K562 (cell line): ENCODE measurements at regions not wholly inside any gene's neighbourhood (a gene's known extent, or its start where the extent isn't known, plus 50 kb on each side); places are given as distances from the start of the nearest gene placed in this dataset.

Experiments used
- ATAC-seq: fragments of 200-7000 bp; cut with Tn5 transposase; 3 replicates; pipeline ENCODE4 v1.9.1; 2020; ENCODE audit warnings: moderate library complexity
- BruUV-seq: library from RNA; stranded (reverse); fragments of 400-500 nt; replicated peaks from 2 replicates; lab custom pipeline; 2021; lab: Mats Ljungman, UMichigan
- CTCF ChIA-PET: fragments of 300-600 bp; formaldehyde crosslinking; extraction: SDS; loops from one replicate; lab custom pipeline; 2021; ENCODE audit warnings: low intra/inter-chr PET ratio; lab: Yijun Ruan, JAX
- POLR2A ChIA-PET: fragments of 300-600, 350-650 bp; sonication (Branson Sonifier 250); formaldehyde crosslinking; extraction: SDS; loops from one replicate; lab custom pipeline; 2021; ENCODE audit warnings: antibody characterized with exemption, inconsistent platforms; lab: Yijun Ruan, JAX
- DNase-seq, 4 experiments: peaks; one replicate each; pipeline versions ENCODE4 v3.0.0 to v3.0.0-alpha.2; 2011 to 2018; ENCODE audit warnings: low spot score in 3 of 4, mixed read lengths in 3 of 4; ENCODE audit errors: extremely low read depth in 1 of 4
- FAIRE-seq: peaks from 2 replicates; lab custom pipeline; 2011; peaks lifted over from hg19 to GRCh38; lab: Jason Lieb, UNC
- H2AFZ ChIP-seq: 2 replicates; pipeline ENCODE4 v1.6.0; 2011; ENCODE audit warnings: low read depth, low read length, control low read depth, inconsistent platforms
- H3K27ac ChIP-seq: fragments of 200-600 bp; 3 replicates; pipeline ENCODE4 v1.8.0; 2011; ENCODE audit warnings: low read depth, mild to moderate bottlenecking, control low read depth, inconsistent platforms, low read length, moderate library complexity, mixed read lengths; ENCODE audit errors: extremely low read depth
- H3K27me3 ChIP-seq, 2 experiments: fragments of 300-600 bp in 1 of 2; 2 replicates in 1 of 2; 3 replicates in 1 of 2; pipeline versions ENCODE4 v1.6.0 to v1.8.0; 2011; ENCODE audit warnings: inconsistent platforms in 2 of 2, low read length in 2 of 2, mild to moderate bottlenecking in 1 of 2, mixed read lengths in 1 of 2, moderate library complexity in 1 of 2; ENCODE audit not compliant: control insufficient read depth in 2 of 2, insufficient read depth in 2 of 2
- H3K36me3 ChIP-seq: fragments of 300-600 bp; 3 replicates; pipeline ENCODE4 v1.8.0; 2011; ENCODE audit warnings: mild to moderate bottlenecking, low read length, inconsistent platforms; ENCODE audit not compliant: control insufficient read depth, insufficient read depth
- H3K4me1 ChIP-seq, 2 experiments: fragments of 200-600 bp in 1 of 2; replicated peaks in 1 of 2; 2 replicates in 1 of 2; 3 replicates in 1 of 2; pipeline versions ENCODE4 v1.5.1 to v1.8.0; 2011; ENCODE audit warnings: inconsistent platforms in 2 of 2, low read length in 2 of 2, mild to moderate bottlenecking in 1 of 2, mixed read lengths in 1 of 2, moderate library complexity in 1 of 2; ENCODE audit not compliant: control insufficient read depth in 2 of 2, insufficient read depth in 2 of 2
- H3K4me2 ChIP-seq: 2 replicates; pipeline ENCODE4 v1.6.1; 2011; ENCODE audit warnings: low read length, control low read depth, inconsistent platforms, mixed read lengths; ENCODE audit not compliant: insufficient read depth
- H3K4me3 ChIP-seq: fragments of 200-600 bp; sonication (generic), shearing (Covaris generic); 2 replicates; pipeline ENCODE4 v1.5.1; 2016; ENCODE audit warnings: control low read depth, inconsistent platforms
- H3K79me2 ChIP-seq: fragments of 200-600 bp; 3 replicates; pipeline ENCODE4 v1.8.0; 2011; ENCODE audit warnings: low read length, inconsistent platforms; ENCODE audit not compliant: control insufficient read depth, insufficient read depth
- H3K9ac ChIP-seq, 2 experiments: 2 replicates each; pipeline versions ENCODE4 v1.6.0 to v1.6.1; 2011; ENCODE audit warnings: low read depth in 2 of 2, low read length in 2 of 2, control low read depth in 1 of 2, inconsistent platforms in 1 of 2, mild to moderate bottlenecking in 1 of 2, mixed read lengths in 1 of 2; ENCODE audit not compliant: insufficient read depth in 1 of 2
- H3K9me1 ChIP-seq: one replicate; pipeline ENCODE4 v1.6.0; 2011; ENCODE audit warnings: inconsistent platforms, mild to moderate bottlenecking, low read length, moderate library complexity; ENCODE audit not compliant: control insufficient read depth, insufficient read depth
- H3K9me3 ChIP-seq: replicated peaks from 2 replicates; pipeline ENCODE4 v1.5.1; 2011; ENCODE audit warnings: low read depth, low read length, inconsistent platforms; ENCODE audit not compliant: control insufficient read depth, insufficient read depth
- H4K20me1 ChIP-seq: replicated peaks from 2 replicates; pipeline ENCODE4 v1.6.1; 2011; ENCODE audit warnings: low read length, inconsistent platforms, mixed read lengths; ENCODE audit not compliant: control insufficient read depth, insufficient read depth
- ARNT ChIP-seq, 2 experiments: fragments of 450-650 bp; IDR thresholded peaks; 2 replicates each; pipeline ENCODE4 v1.6.1; 2016; ENCODE audit warnings: mild to moderate bottlenecking in 1 of 2
- CCAR2 ChIP-seq: fragments of 200-400 bp; formaldehyde crosslinking; IDR thresholded peaks from 2 replicates; pipeline ENCODE4 v1.6.1; 2017; ENCODE audit warnings: mild to moderate bottlenecking, low read depth, low read length
- CXXC5 ChIP-seq: fragments of 250-450 bp; sonication (Bioruptor Pico); IDR thresholded peaks from 2 replicates; pipeline ENCODE4 v1.8.0; 2022; ENCODE audit warnings: inconsistent platforms, mild to moderate bottlenecking, moderate library complexity
- NFYB ChIP-seq: IDR thresholded peaks from 2 replicates; pipeline ENCODE4 v1.6.1; 2011; ENCODE audit warnings: mild to moderate bottlenecking, moderate library complexity; ENCODE audit not compliant: insufficient read length; ENCODE audit errors: extremely low read depth
- RBFOX2 ChIP-seq: fragments of 200-400 bp; formaldehyde crosslinking; IDR thresholded peaks from 2 replicates; pipeline ENCODE4 v1.6.1; 2017; ENCODE audit warnings: low read depth, mild to moderate bottlenecking, low read length, moderate library complexity
- RUNX1 ChIP-seq: sonication (generic); IDR thresholded peaks from 2 replicates; pipeline ENCODE4 v1.6.1; 2016; ENCODE audit warnings: antibody characterized with exemption, low read depth
- SUPT5H ChIP-seq: fragments of 450-650 bp; IDR thresholded peaks from 2 replicates; pipeline ENCODE4 v1.6.1; 2016
- TRIM24 ChIP-seq, 2 experiments: fragments of 450-650 bp; IDR thresholded peaks; 2 replicates each; pipeline ENCODE4 v1.6.1; 2016
- TRIM28 ChIP-seq: fragments of 450-650 bp; IDR thresholded peaks from 2 replicates; pipeline ENCODE4 v1.6.1; 2017
- ZC3H11A ChIP-seq: IDR thresholded peaks from 2 replicates; pipeline ENCODE4 v1.6.1; 2012; ENCODE audit warnings: low read depth, low read length, improper control_type of control experiment
- ZNF695 ChIP-seq: fragments of 450-650 bp; formaldehyde crosslinking; IDR thresholded peaks from 2 replicates; pipeline ENCODE4 v1.4.0; 2020; ENCODE audit warnings: mild to moderate bottlenecking, moderate library complexity
- WGBS: fragments of 100-300 bp; shearing (Covaris generic); methylation state at CpG from one replicate; pipeline ENCODE4 v1.1.6; 2016; ENCODE audit warnings: low coverage, mixed read lengths; ENCODE audit not compliant: insufficient coverage; ENCODE audit errors: missing lambda C conversion rate; 5-methylcytosine and 5-hydroxymethylcytosine counted together
- in situ Hi-C: fragments of 300-500 bp; cut with MboI; formaldehyde crosslinking; loops from 4 replicates; pipeline ENCODE4 v1.15.0; 2018; ENCODE audit warnings: inconsistent platforms, mixed read lengths
- intact Hi-C: fragments of 100-400 bp; cut with micrococcal nuclease; formaldehyde crosslinking; loops from 2 replicates; pipeline ENCODE4 v1.14.2; 2022
- TF ChIP-seq, protein P1 (sequence below): fragments of 150-350 bp; IDR thresholded peaks from 2 replicates; pipeline ENCODE4 v1.6.1; 2014; ENCODE audit warnings: low read depth, mild to moderate bottlenecking, low read length, borderline replicate concordance
- TF ChIP-seq, protein P2 (sequence below): fragments of 250-450 bp; sonication (Bioruptor Pico); IDR thresholded peaks from 2 replicates; pipeline ENCODE4 v1.9.0; 2021; ENCODE audit warnings: mild to moderate bottlenecking
- TF ChIP-seq, protein P3 (sequence below): fragments of 450-650 bp; IDR thresholded peaks from 2 replicates; pipeline ENCODE4 v1.6.1; 2016; ENCODE audit warnings: borderline replicate concordance
- TF ChIP-seq, protein P4 (sequence below): fragments of 450-650 bp; IDR thresholded peaks from 2 replicates; pipeline ENCODE4 v1.7.1; 2018; ENCODE audit warnings: mild to moderate bottlenecking, low read depth; ENCODE audit not compliant: partially characterized antibody

DNA sequence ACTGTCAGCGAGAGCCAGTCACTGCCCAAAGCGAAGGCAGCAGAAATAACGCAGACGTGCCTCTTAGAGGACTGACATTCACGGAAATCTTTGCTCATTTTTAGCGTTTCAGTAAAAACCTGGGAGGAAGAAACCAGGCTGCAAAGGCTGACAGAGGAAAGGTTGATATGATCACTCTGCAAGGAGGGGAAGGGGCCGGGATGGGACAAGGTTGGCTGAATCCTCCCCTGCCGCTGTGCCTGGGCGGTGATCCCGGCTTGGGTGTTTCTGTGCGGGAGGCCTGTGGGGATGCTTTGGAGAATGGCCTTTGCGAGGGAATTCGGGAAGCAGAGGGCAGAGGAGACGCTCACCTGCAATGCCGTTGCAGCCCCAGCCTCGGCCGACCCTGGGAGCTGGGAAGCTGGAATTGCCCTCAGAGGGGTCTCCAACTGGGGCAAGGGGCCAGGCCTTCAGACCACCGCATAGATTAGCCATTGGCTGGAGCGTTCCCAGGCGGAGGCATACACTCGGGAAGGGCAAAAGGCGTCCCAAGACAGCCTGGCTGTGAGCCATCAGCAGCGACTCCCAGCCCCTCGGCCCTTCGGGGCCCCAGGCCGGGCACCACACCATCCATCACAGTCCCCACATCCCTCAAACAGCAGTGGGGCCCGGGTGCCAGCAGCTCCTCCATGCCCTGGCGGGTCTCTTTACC, 111.7 kb upstream of the GPC1 start:
- H3K4me3 ChIP-seq: no peak overlapping the region
- no peak for ATAC-seq
- H3K9ac ChIP-seq: no peak overlapping the region
- TF ChIP-seq CXXC5 (CRISPR knock-in tag) (no peak), CCAR2 (no peak), ZNF695 (no peak), RUNX1 (no peak), ZC3H11A (no peak), ARNT (IDR thresholded peaks at IDR 0.05) (no peak), SUPT5H (no peak), RBFOX2 (no peak), NFYB (no peak), TRIM28 (no peak), TRIM24 (IDR thresholded peaks at IDR 0.05) (no peak)
- TF ChIP-seq, protein P1, sequence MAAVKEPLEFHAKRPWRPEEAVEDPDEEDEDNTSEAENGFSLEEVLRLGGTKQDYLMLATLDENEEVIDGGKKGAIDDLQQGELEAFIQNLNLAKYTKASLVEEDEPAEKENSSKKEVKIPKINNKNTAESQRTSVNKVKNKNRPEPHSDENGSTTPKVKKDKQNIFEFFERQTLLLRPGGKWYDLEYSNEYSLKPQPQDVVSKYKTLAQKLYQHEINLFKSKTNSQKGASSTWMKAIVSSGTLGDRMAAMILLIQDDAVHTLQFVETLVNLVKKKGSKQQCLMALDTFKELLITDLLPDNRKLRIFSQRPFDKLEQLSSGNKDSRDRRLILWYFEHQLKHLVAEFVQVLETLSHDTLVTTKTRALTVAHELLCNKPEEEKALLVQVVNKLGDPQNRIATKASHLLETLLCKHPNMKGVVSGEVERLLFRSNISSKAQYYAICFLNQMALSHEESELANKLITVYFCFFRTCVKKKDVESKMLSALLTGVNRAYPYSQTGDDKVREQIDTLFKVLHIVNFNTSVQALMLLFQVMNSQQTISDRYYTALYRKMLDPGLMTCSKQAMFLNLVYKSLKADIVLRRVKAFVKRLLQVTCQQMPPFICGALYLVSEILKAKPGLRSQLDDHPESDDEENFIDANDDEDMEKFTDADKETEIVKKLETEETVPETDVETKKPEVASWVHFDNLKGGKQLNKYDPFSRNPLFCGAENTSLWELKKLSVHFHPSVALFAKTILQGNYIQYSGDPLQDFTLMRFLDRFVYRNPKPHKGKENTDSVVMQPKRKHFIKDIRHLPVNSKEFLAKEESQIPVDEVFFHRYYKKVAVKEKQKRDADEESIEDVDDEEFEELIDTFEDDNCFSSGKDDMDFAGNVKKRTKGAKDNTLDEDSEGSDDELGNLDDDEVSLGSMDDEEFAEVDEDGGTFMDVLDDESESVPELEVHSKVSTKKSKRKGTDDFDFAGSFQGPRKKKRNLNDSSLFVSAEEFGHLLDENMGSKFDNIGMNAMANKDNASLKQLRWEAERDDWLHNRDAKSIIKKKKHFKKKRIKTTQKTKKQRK: no peak
- TF ChIP-seq, protein P2, sequence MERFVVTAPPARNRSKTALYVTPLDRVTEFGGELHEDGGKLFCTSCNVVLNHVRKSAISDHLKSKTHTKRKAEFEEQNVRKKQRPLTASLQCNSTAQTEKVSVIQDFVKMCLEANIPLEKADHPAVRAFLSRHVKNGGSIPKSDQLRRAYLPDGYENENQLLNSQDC: no peak
- TF ChIP-seq, protein P3, sequence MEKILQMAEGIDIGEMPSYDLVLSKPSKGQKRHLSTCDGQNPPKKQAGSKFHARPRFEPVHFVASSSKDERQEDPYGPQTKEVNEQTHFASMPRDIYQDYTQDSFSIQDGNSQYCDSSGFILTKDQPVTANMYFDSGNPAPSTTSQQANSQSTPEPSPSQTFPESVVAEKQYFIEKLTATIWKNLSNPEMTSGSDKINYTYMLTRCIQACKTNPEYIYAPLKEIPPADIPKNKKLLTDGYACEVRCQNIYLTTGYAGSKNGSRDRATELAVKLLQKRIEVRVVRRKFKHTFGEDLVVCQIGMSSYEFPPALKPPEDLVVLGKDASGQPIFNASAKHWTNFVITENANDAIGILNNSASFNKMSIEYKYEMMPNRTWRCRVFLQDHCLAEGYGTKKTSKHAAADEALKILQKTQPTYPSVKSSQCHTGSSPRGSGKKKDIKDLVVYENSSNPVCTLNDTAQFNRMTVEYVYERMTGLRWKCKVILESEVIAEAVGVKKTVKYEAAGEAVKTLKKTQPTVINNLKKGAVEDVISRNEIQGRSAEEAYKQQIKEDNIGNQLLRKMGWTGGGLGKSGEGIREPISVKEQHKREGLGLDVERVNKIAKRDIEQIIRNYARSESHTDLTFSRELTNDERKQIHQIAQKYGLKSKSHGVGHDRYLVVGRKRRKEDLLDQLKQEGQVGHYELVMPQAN: no peak
- TF ChIP-seq, protein P4, sequence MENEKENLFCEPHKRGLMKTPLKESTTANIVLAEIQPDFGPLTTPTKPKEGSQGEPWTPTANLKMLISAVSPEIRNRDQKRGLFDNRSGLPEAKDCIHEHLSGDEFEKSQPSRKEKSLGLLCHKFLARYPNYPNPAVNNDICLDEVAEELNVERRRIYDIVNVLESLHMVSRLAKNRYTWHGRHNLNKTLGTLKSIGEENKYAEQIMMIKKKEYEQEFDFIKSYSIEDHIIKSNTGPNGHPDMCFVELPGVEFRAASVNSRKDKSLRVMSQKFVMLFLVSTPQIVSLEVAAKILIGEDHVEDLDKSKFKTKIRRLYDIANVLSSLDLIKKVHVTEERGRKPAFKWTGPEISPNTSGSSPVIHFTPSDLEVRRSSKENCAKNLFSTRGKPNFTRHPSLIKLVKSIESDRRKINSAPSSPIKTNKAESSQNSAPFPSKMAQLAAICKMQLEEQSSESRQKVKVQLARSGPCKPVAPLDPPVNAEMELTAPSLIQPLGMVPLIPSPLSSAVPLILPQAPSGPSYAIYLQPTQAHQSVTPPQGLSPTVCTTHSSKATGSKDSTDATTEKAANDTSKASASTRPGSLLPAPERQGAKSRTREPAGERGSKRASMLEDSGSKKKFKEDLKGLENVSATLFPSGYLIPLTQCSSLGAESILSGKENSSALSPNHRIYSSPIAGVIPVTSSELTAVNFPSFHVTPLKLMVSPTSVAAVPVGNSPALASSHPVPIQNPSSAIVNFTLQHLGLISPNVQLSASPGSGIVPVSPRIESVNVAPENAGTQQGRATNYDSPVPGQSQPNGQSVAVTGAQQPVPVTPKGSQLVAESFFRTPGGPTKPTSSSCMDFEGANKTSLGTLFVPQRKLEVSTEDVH: no peak
- intact Hi-C loops: no loop called here
- POLR2A ChIA-PET: interaction anchor here (0.7 to 1.2 kb wide), 3 partner anchors 12 to 475 kb away, joined by 3 to 4 read pairs (median 3); no protein-coding TSS in a partner anchor
- no peaks in the 10 kb centered on the region for H3K36me3 ChIP-seq
- H2AFZ ChIP-seq: no peak overlapping the region
- no peaks in the 10 kb centered on the region for H3K9me1 ChIP-seq
- FAIRE-seq: no peak
- no peaks in the 10 kb centered on the region for H3K9me3 ChIP-seq
- no TSS peak for BruUV-seq
- in situ Hi-C loops: no loop called here
- H3K27me3 ChIP-seq: peaks cover 8 to 67% of the 10 kb centered on the region in 2 experiments; a peak in 4 of 5 replicates
- no peak overlapping the region for H3K4me2 ChIP-seq
- WGBS: 0% methylated on average over 12 of the region's 28 CpGs
- no peak for DNase-seq
- no peaks in the 10 kb centered on the region; a peak in 2 of 5 replicates for H3K4me1 ChIP-seq
- no peak overlapping the region for H3K27ac ChIP-seq
- CTCF ChIA-PET: no interaction called here
- H4K20me1 ChIP-seq: 0 out of 2 replicates have a peak, but pooled peaks cover 3% of the 10 kb centered on the region
- H3K79me2 ChIP-seq: no peaks in the 10 kb centered on the region
